GM12878 (cell line): ENCODE measurements at regions not wholly inside any gene's neighbourhood (a gene's known extent, or its start where the extent isn't known, plus 50 kb on each side); places are given as distances from the start of the nearest gene placed in this dataset.
"Not testable (repeated sequence)": the region's sequence is repeated elsewhere in the genome, so short reads cannot be mapped to it uniquely, and the experiment has no call there.

ENCODE experiments used
- ATAC-seq: fragments of 200-7000 bp; cut with Tn5 transposase; 3 replicates; pipeline ENCODE4 v1.9.1; 2020; ENCODE audit warnings: mild to moderate bottlenecking, moderate library complexity
- BruUV-seq: library from RNA; stranded (reverse); fragments of 400-500 nt; replicated peaks from 2 replicates; lab custom pipeline; 2021; lab: Mats Ljungman, UMichigan
- CTCF ChIA-PET: fragments of 300-600 bp; sonication (Branson Sonifier 250); formaldehyde crosslinking; extraction: SDS; loops from one replicate; lab custom pipeline; 2021; ENCODE audit warnings: inconsistent platforms; lab: Yijun Ruan, JAX
- POLR2A ChIA-PET: fragments of 350-600 bp; formaldehyde crosslinking; extraction: SDS; loops from one replicate; lab custom pipeline; 2021; ENCODE audit warnings: inconsistent platforms; lab: Charles Lee
- RAD21 ChIA-PET: fragments of 300-600 bp; sonication (Branson Sonifier 250); formaldehyde crosslinking; loops from one replicate; lab custom pipeline; 2023; ENCODE audit warnings: antibody characterized with exemption; ENCODE audit not compliant: unreplicated experiment; lab: Charles Lee
- SMC1A ChIA-PET: fragments of 300-600 bp; sonication (Branson Sonifier 250); formaldehyde crosslinking; loops from one replicate; lab custom pipeline; 2023; ENCODE audit not compliant: unreplicated experiment, uncharacterized antibody; lab: Charles Lee
- DNase-seq: peaks from one replicate; pipeline ENCODE4 v3.0.0-alpha.2; 2011; ENCODE audit warnings: low read depth, low spot score
- FAIRE-seq: peaks from 3 replicates; lab custom pipeline; 2011; peaks lifted over from hg19 to GRCh38; lab: Jason Lieb, UNC
- H2AFZ ChIP-seq: 2 replicates; pipeline ENCODE4 v1.6.0; 2011; ENCODE audit warnings: low read depth, low read length, control low read depth; ENCODE audit not compliant: control insufficient read depth
- H3K27ac ChIP-seq: 2 replicates; pipeline ENCODE4 v1.5.1; 2011; ENCODE audit warnings: control low read depth; ENCODE audit not compliant: control insufficient read depth, insufficient read depth
- H3K27me3 ChIP-seq, 2 experiments: replicated peaks in 1 of 2; 2 replicates each; pipeline versions ENCODE4 v1.6.0 to v1.6.1; 2011; ENCODE audit warnings: low read length in 1 of 2; ENCODE audit not compliant: control insufficient read depth in 2 of 2, insufficient read depth in 2 of 2
- H3K36me3 ChIP-seq, 2 experiments: 2 replicates each; pipeline ENCODE4 v1.5.1; 2011; ENCODE audit warnings: low read length in 1 of 2; ENCODE audit not compliant: control insufficient read depth in 2 of 2, insufficient read depth in 2 of 2
- H3K4me1 ChIP-seq: 2 replicates; pipeline ENCODE4 v1.6.1; 2011; ENCODE audit warnings: mild to moderate bottlenecking, low read length, moderate library complexity, mixed read lengths; ENCODE audit not compliant: control insufficient read depth, insufficient read depth
- H3K4me2 ChIP-seq: 2 replicates; pipeline ENCODE4 v1.6.0; 2011; ENCODE audit warnings: control low read depth; ENCODE audit not compliant: control insufficient read depth, insufficient read depth
- H3K4me3 ChIP-seq: fragments of 200-600 bp; sonication (generic); 2 replicates; pipeline ENCODE4 v1.5.1; 2016
- H3K79me2 ChIP-seq: 2 replicates; pipeline ENCODE4 v1.6.0; 2011; ENCODE audit warnings: low read length; ENCODE audit not compliant: control insufficient read depth, insufficient read depth
- H3K9ac ChIP-seq: 2 replicates; pipeline ENCODE4 v1.8.0; 2011; ENCODE audit warnings: low read length, control low read depth, mixed read lengths; ENCODE audit not compliant: control insufficient read depth, insufficient read depth
- H3K9me3 ChIP-seq: replicated peaks from 3 replicates; pipeline ENCODE4 v1.5.1; 2011; ENCODE audit warnings: mild to moderate bottlenecking, low read length; ENCODE audit not compliant: control insufficient read depth, insufficient read depth
- H4K20me1 ChIP-seq: 2 replicates; pipeline ENCODE4 v1.6.0; 2011; ENCODE audit not compliant: control insufficient read depth, insufficient read depth
- WGBS: methylation state at CpG from one replicate; pipeline ENCODE4 v1.1.6; 2016; ENCODE audit warnings: low lambda C conversion rate; ENCODE audit not compliant: insufficient replicate concordance, insufficient coverage; ENCODE audit errors: missing lambda C conversion rate; 5-methylcytosine and 5-hydroxymethylcytosine counted together
- in situ Hi-C: fragments of 300-500 bp; cut with MboI; formaldehyde crosslinking; loops from 9 replicates; pipeline ENCODE4 v1.14.3; 2018; ENCODE audit warnings: mixed read lengths
- intact Hi-C: fragments of 100-400 bp; cut with micrococcal nuclease; formaldehyde crosslinking; loops from one replicate; pipeline ENCODE4 v1.14.2; 2022; ENCODE audit not compliant: unreplicated experiment

DNA sequence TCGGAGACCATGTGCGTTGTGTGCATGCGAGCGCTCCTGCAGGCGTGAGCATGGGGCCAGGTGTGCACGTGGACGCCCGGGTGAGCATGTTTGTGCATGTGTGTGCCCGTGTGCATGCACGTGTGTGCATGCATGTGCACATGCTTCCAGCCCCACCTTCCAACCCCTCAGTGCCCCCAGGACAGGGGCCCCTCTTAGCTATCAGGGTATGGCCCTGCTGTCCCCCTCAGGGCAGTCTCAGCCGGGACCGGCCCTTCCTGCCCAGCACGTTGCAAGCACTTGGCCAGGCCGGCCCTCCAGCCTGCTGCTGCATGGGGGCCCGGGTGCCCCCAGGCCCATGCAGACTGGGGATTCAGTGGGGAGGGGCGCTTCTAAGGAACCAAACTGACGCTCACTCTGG is 123.0 kb downstream of the ZNF479 start:
- CTCF ChIA-PET, H3K36me3 ChIP-seq, H3K27ac ChIP-seq, FAIRE-seq, POLR2A ChIA-PET, ATAC-seq, SMC1A ChIA-PET, H3K79me2 ChIP-seq, RAD21 ChIA-PET, H2AFZ ChIP-seq, H3K9me3 ChIP-seq, H3K9ac ChIP-seq, H3K4me2 ChIP-seq, H3K4me3 ChIP-seq, DNase-seq, H3K4me1 ChIP-seq, in situ Hi-C loops, BruUV-seq, H3K27me3 ChIP-seq, intact Hi-C loops, H4K20me1 ChIP-seq: not testable (repeated sequence)
- WGBS = 58% methylated on average over 10 of the region's 17 CpGs

DNA sequence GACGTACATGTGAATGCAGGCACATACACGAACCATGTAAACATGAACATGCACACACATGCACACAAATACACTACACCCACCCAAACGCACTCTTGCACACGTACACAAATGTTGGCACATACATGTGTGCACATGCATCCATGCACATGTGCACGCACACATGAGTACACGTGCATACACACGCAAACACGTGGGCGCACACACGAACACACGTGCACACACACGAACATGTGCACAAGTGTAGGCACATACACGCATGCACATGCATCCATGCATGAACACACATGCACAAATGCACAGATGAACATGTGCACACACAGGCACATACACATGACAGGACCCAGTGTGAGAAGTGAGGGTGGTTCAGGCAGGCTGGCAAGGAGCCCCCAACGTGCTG is 126.3 kb downstream of the ZNF479 start:
- DNase-seq, RAD21 ChIA-PET, H3K9ac ChIP-seq, H3K27ac ChIP-seq, H3K79me2 ChIP-seq, H3K4me1 ChIP-seq, H3K9me3 ChIP-seq, H3K4me2 ChIP-seq, H3K4me3 ChIP-seq, SMC1A ChIA-PET, ATAC-seq, H3K27me3 ChIP-seq, intact Hi-C loops, H3K36me3 ChIP-seq, FAIRE-seq, in situ Hi-C loops, CTCF ChIA-PET, BruUV-seq, H4K20me1 ChIP-seq, H2AFZ ChIP-seq, POLR2A ChIA-PET: not testable (repeated sequence)
- WGBS = 73% methylated on average over 12 of the region's 14 CpGs

DNA sequence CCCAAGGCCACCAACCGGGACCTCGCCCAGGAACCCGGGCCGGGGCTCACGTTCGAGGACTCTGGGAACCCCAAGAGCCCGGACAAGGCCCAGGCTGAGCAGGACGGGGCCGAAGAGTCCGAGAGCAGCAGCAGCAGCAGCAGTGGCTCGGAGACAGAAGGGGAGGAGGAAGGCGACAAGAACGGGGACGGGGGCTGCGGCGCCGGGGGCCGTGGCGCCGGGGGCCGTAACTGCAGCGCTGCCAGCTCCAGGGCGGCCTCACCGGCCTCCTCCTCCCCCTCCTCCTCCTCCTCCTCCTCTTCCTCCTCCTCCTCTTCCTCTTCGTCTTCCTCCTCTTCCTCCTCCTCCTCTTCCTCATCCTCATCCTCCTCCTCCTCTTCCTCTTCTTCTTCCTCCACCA is 128.4 kb downstream of the ZNF479 start:
- BruUV-seq, H3K27ac ChIP-seq, SMC1A ChIA-PET, CTCF ChIA-PET, DNase-seq, H2AFZ ChIP-seq, in situ Hi-C loops, H3K9me3 ChIP-seq, H3K79me2 ChIP-seq, H3K4me3 ChIP-seq, RAD21 ChIA-PET, H3K27me3 ChIP-seq, FAIRE-seq, H3K4me1 ChIP-seq, H3K36me3 ChIP-seq, H3K9ac ChIP-seq, H4K20me1 ChIP-seq, intact Hi-C loops, H3K4me2 ChIP-seq, POLR2A ChIA-PET, ATAC-seq: not testable (repeated sequence)
- no CpG with 5 or more reads among the region's 25 CpGs for WGBS

DNA sequence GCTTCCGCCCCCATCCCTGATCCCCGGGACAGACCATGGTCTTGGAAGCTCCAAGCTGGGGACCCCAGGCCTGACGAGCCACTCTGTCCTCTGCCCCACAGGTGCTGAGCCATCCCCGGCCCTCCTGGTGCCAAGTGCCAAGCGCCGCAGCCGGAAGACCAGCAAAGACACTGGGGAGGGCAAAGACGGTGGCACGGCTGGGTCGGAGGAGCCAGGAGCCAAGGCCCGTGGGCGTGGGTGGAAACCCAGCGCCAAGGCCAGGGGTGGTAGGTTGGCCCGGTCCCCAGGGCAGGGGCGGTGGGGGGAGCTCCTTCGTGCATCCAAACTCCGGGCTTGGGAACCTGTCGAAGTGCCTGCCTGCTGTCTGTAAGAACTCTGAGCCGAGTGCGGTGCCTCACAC is 130.3 kb downstream of the ZNF479 start:
- H3K4me3 ChIP-seq, CTCF ChIA-PET, H4K20me1 ChIP-seq, H3K27me3 ChIP-seq, H3K9ac ChIP-seq, H2AFZ ChIP-seq, DNase-seq, RAD21 ChIA-PET, SMC1A ChIA-PET, H3K4me2 ChIP-seq, FAIRE-seq, H3K9me3 ChIP-seq, H3K4me1 ChIP-seq, in situ Hi-C loops, H3K79me2 ChIP-seq, ATAC-seq, H3K27ac ChIP-seq, intact Hi-C loops, POLR2A ChIA-PET, H3K36me3 ChIP-seq, BruUV-seq: not testable (repeated sequence)
- 81% methylated on average over 11 of the region's 20 CpGs for WGBS
